Neural cell (in vitro differentiated cells): ENCODE measurements at regions not wholly inside any gene's neighbourhood (a gene's known extent, or its start where the extent isn't known, plus 50 kb on each side); places are given as distances from the start of the nearest gene placed in this dataset.

Experiments used
- H2AFZ ChIP-seq: fragments of 200-600, 300-800 bp; sonication (generic), shearing (Covaris generic); 2 replicates; pipeline ENCODE4 v1.6.0; 2014; ENCODE audit warnings: low read depth, mild to moderate bottlenecking, antibody characterized with exemption, low read length, moderate library complexity
- H3F3A ChIP-seq: fragments of 200-600 bp; shearing (Covaris generic); 2 replicates; pipeline ENCODE4 v1.6.1; 2016; ENCODE audit warnings: mild to moderate bottlenecking, moderate library complexity, mixed read lengths, antibody characterized with exemption, low read length; ENCODE audit not compliant: insufficient read depth, poor library complexity, severe bottlenecking
- H3K27ac ChIP-seq: fragments of 200-600, 300-800 bp; sonication (generic), shearing (Covaris generic); 2 replicates; pipeline ENCODE4 v1.5.1; 2014; ENCODE audit warnings: mild to moderate bottlenecking, low read length, moderate library complexity
- H3K27me3 ChIP-seq: fragments of 300-800, 200-600 bp; sonication (generic), shearing (Covaris generic); 2 replicates; pipeline ENCODE4 v1.6.0; 2014; ENCODE audit warnings: mild to moderate bottlenecking, low read depth, low read length, moderate library complexity; ENCODE audit not compliant: insufficient read depth
- H3K36me3 ChIP-seq: fragments of 300-800, 200-600 bp; sonication (generic), shearing (Covaris generic); 2 replicates; pipeline ENCODE4 v1.5.1; 2014; ENCODE audit warnings: mild to moderate bottlenecking, antibody characterized with exemption, low read length, moderate library complexity; ENCODE audit not compliant: insufficient read depth
- H3K4me2 ChIP-seq: fragments of 300-800, 200-600 bp; sonication (generic), shearing (Covaris generic); 2 replicates; pipeline ENCODE4 v1.6.0; 2014; ENCODE audit warnings: mild to moderate bottlenecking, low read length
- H3K4me3 ChIP-seq: fragments of 300-800, 200-600 bp; sonication (generic), shearing (Covaris generic); 2 replicates; pipeline ENCODE4 v1.5.1; 2014; ENCODE audit warnings: mild to moderate bottlenecking, low read length, moderate library complexity
- H3K79me2 ChIP-seq: fragments of 200-600 bp; shearing (Covaris generic); replicated peaks from 2 replicates; pipeline ENCODE4 v1.6.0; 2014; ENCODE audit warnings: mild to moderate bottlenecking, low read length, moderate library complexity; ENCODE audit not compliant: insufficient read depth
- H3K9ac ChIP-seq: fragments of 300-800, 200-600 bp; sonication (generic), shearing (Covaris generic); 2 replicates; pipeline ENCODE4 v1.6.1; 2016; ENCODE audit warnings: mild to moderate bottlenecking, low read length, mixed read lengths
- H3K9me2 ChIP-seq: fragments of 200-600 bp; shearing (Covaris generic); 2 replicates; pipeline ENCODE4 v1.6.1; 2016; ENCODE audit warnings: mild to moderate bottlenecking, low read length, mixed read lengths; ENCODE audit not compliant: insufficient read depth
- H3K9me3 ChIP-seq: fragments of 200-600, 300-800 bp; sonication (generic), shearing (Covaris generic); 2 replicates; pipeline ENCODE4 v1.6.1; 2016; ENCODE audit warnings: mild to moderate bottlenecking, mixed run types, low read length, moderate library complexity, mixed read lengths
- H4K20me1 ChIP-seq: fragments of 200-600 bp; shearing (Covaris generic); 2 replicates; pipeline ENCODE4 v1.6.1; 2016; ENCODE audit warnings: mild to moderate bottlenecking, mixed run types; ENCODE audit not compliant: insufficient read depth
- CTCF ChIP-seq: fragments of 450-650 bp; IDR thresholded peaks from 2 replicates; pipeline ENCODE4 v1.5.1; 2014; ENCODE audit warnings: antibody characterized with exemption, mild to moderate bottlenecking, moderate library complexity; ENCODE audit not compliant: poor library complexity, severe bottlenecking
- EP300 ChIP-seq: fragments of 450-650 bp; conservative IDR thresholded peaks from 2 replicates; pipeline ENCODE4 v1.6.1; 2014; ENCODE audit warnings: antibody characterized with exemption, mild to moderate bottlenecking, moderate library complexity; ENCODE audit not compliant: poor library complexity, severe bottlenecking
- EZH2 ChIP-seq: fragments of 200-600, 300-800 bp; shearing (Covaris generic), sonication (generic); IDR thresholded peaks from 2 replicates; pipeline ENCODE4 v1.6.1; 2014; ENCODE audit warnings: antibody characterized with exemption, low read length, borderline replicate concordance, mild to moderate bottlenecking; ENCODE audit not compliant: insufficient read depth, poor library complexity, severe bottlenecking
- MXI1 ChIP-seq: fragments of 450-650 bp; conservative IDR thresholded peaks from 2 replicates; pipeline ENCODE4 v1.6.1; 2014; ENCODE audit warnings: antibody characterized with exemption, mild to moderate bottlenecking; ENCODE audit not compliant: poor library complexity, severe bottlenecking
- POLR2AphosphoS5 ChIP-seq: IDR thresholded peaks from 2 replicates; pipeline ENCODE4 v1.6.1; 2012
- RAD21 ChIP-seq: fragments of 450-650 bp; conservative IDR thresholded peaks from 2 replicates; pipeline ENCODE4 v1.6.1; 2014; ENCODE audit warnings: antibody characterized with exemption, mild to moderate bottlenecking, moderate library complexity
- REST ChIP-seq: IDR thresholded peaks from 2 replicates; pipeline ENCODE4 v1.6.1; 2012; ENCODE audit warnings: borderline replicate concordance
- SMC3 ChIP-seq: fragments of 450-650 bp; conservative IDR thresholded peaks from 2 replicates; pipeline ENCODE4 v1.6.1; 2014; ENCODE audit warnings: antibody characterized with exemption, mild to moderate bottlenecking, moderate library complexity; ENCODE audit not compliant: poor library complexity
- TAF1 ChIP-seq: IDR thresholded peaks from 2 replicates; pipeline ENCODE4 v1.6.1; 2012; ENCODE audit warnings: low read depth

GRCh38 chr11:135019343-135019871 lies 607.4 kb upstream of the B3GAT1 start:
- Histone ChIP-seq H3K4me3 (no peak overlapping the region), H3K4me2 (no peak overlapping the region)
- TF ChIP-seq SMC3 (no peak), REST (no peak), CTCF (no peak), EZH2 (no peak), EP300 (no peak), TAF1 (no peak), POLR2AphosphoS5 (no peak)

GRCh38 chr11:135017296-135017695 lies 605.3 kb upstream of the B3GAT1 start:
- no peaks in the 10 kb centered on the region for H4K20me1 ChIP-seq
- H3K9me3 ChIP-seq: peaks cover 7% of the 10 kb centered on the region
- no peaks in the 10 kb centered on the region for H3K36me3 ChIP-seq
- no peaks in the 10 kb centered on the region for H3K9me2 ChIP-seq
- H3K4me2 ChIP-seq: no peak overlapping the region
- no peaks in the 10 kb centered on the region for H3F3A ChIP-seq
- no peaks in the 10 kb centered on the region for H3K27me3 ChIP-seq
- H3K4me3 ChIP-seq: no peak overlapping the region
- no peaks in the 10 kb centered on the region for H3K79me2 ChIP-seq
- no peak overlapping the region for H3K27ac ChIP-seq
- H2AFZ ChIP-seq: no peak overlapping the region
- H3K9ac ChIP-seq: no peak overlapping the region
- TF ChIP-seq CTCF (no peak), SMC3 (no peak), POLR2AphosphoS5 (no peak), MXI1 (no peak), EP300 (no peak), TAF1 (no peak), REST (no peak), RAD21 (no peak)

More at GRCh38 chr11:135019343-135019871, 607.4 kb upstream of the B3GAT1 start:
- H3K27ac ChIP-seq: no peak overlapping the region
- H3K9me2 ChIP-seq: no peaks in the 10 kb centered on the region
- peaks cover 7% of the 10 kb centered on the region for H3K9me3 ChIP-seq
- H3K27me3 ChIP-seq: no peaks in the 10 kb centered on the region
- no peak overlapping the region for H3K9ac ChIP-seq
- H3F3A ChIP-seq: no peaks in the 10 kb centered on the region
- no peaks in the 10 kb centered on the region for H3K79me2 ChIP-seq
- no peaks in the 10 kb centered on the region for H3K36me3 ChIP-seq
- no peak overlapping the region for H2AFZ ChIP-seq
- H4K20me1 ChIP-seq: no peaks in the 10 kb centered on the region
